Kidney (tissue), 13 donors: ENCODE measurements at regions not wholly inside any gene's neighbourhood (a gene's known extent, or its start where the extent isn't known, plus 50 kb on each side); places are given as distances from the start of the nearest gene placed in this dataset.

Experiments used
- DNase-seq, 5 donors: peaks; one replicate each; pipeline ENCODE4 v3.0.0-alpha.2; 2013 to 2020
- FAIRE-seq: peaks from 2 replicates; lab custom pipeline; 2012; peaks lifted over from hg19 to GRCh38; lab: Jason Lieb, UNC
- H3K27ac ChIP-seq, 2 donors: one replicate each; pipeline ENCODE4 v1.7.0; 2013; ENCODE audit warnings: low read depth in 2 of 2, low read length in 2 of 2, inconsistent platforms in 1 of 2
- H3K27me3 ChIP-seq: one replicate; pipeline ENCODE4 v1.7.1; 2013; ENCODE audit warnings: low read length, inconsistent platforms; ENCODE audit not compliant: control insufficient read depth, insufficient read depth
- H3K36me3 ChIP-seq, 3 donors: one replicate each; pipeline versions ENCODE4 v1.7.0 to v1.7.1; 2013; ENCODE audit warnings: low read length in 3 of 3, control low read depth in 1 of 3, inconsistent platforms in 1 of 3; ENCODE audit not compliant: insufficient read depth in 3 of 3, control insufficient read depth in 2 of 3
- H3K4me1 ChIP-seq, 3 donors: one replicate each; pipeline versions ENCODE4 v1.7.0 to v1.7.1; 2013; ENCODE audit warnings: low read length in 3 of 3, inconsistent platforms in 1 of 3, low read depth in 1 of 3; ENCODE audit not compliant: control insufficient read depth in 2 of 3, insufficient read depth in 2 of 3
- H3K4me3 ChIP-seq, 3 donors: one replicate each; pipeline versions ENCODE4 v1.7.0 to v1.8.1; 2013; ENCODE audit warnings: low read length in 3 of 3, control low read depth in 1 of 3, inconsistent platforms in 1 of 3
- H3K9ac ChIP-seq, 3 donors: one replicate each; pipeline versions ENCODE4 v1.7.0 to v1.7.1; 2013; ENCODE audit warnings: low read length in 3 of 3, control low read depth in 1 of 3, inconsistent platforms in 1 of 3
- H3K9me3 ChIP-seq, 3 donors: one replicate each; pipeline versions ENCODE4 v1.7.0 to v1.7.1; 2013; ENCODE audit warnings: low read length in 3 of 3, control low read depth in 1 of 3, inconsistent platforms in 1 of 3; ENCODE audit not compliant: control insufficient read depth in 2 of 3, insufficient read depth in 1 of 3
- intact Hi-C: fragments of 100-400 bp; cut with DNase I; formaldehyde crosslinking; loops from one replicate; pipeline ENCODE4 v1.11.1; 2022
- TF ChIP-seq, protein P1 (sequence below): IDR thresholded peaks from 3 replicates; pipeline ENCODE4 v1.5.1; 2012; ENCODE audit warnings: mild to moderate bottlenecking, moderate library complexity, borderline replicate concordance; ENCODE audit not compliant: insufficient read depth; ENCODE audit errors: extremely low read depth
- donor health status: control.
- donor health status: control.
- donor health status: control.
- donor health status: control.
- donor health status: control.
- donor health status: DM: yes; HTN: yes; CAD: no.
- donor health status: Normal renal cell carcinoma (clear cell type).

DNA sequence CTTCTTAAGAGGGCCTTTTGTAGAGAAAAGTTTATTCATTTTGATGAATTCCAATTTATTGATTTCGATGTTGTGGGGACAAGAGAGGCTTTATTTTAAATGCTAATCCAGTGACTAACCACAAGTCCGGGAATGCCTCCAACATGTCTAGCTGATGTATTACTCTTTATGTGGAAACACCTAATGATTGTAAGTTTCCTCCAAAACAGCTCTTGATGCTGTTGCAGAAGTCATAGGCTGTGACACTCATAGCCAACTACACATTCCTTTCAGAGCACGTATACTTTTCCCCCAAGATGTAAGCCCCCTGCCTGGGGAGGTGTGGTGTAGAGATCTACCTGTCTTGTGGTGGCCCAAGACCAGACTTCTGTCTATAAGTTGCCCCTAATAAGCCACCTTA is 61.3 kb upstream of the RNF24 start:
- TF ChIP-seq, protein P1, sequence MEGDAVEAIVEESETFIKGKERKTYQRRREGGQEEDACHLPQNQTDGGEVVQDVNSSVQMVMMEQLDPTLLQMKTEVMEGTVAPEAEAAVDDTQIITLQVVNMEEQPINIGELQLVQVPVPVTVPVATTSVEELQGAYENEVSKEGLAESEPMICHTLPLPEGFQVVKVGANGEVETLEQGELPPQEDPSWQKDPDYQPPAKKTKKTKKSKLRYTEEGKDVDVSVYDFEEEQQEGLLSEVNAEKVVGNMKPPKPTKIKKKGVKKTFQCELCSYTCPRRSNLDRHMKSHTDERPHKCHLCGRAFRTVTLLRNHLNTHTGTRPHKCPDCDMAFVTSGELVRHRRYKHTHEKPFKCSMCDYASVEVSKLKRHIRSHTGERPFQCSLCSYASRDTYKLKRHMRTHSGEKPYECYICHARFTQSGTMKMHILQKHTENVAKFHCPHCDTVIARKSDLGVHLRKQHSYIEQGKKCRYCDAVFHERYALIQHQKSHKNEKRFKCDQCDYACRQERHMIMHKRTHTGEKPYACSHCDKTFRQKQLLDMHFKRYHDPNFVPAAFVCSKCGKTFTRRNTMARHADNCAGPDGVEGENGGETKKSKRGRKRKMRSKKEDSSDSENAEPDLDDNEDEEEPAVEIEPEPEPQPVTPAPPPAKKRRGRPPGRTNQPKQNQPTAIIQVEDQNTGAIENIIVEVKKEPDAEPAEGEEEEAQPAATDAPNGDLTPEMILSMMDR, result no peak
- no peak for FAIRE-seq
- peak in 2 of 5 donors; percentile 33 to 80 for DNase-seq
- no peak overlapping the region for H3K9ac ChIP-seq
- H3K27ac ChIP-seq, result no peak overlapping the region
- no peaks in the 10 kb centered on the region for H3K36me3 ChIP-seq
- H3K4me3 ChIP-seq, result no peak overlapping the region
- no peaks in the 10 kb centered on the region for H3K27me3 ChIP-seq
- no peaks in the 10 kb centered on the region for H3K4me1 ChIP-seq
- intact Hi-C loops, result loop anchor here (10.0 kb wide), 1 partner anchor 62 kb away; the partner anchor contains the start of gene RNF24
- no peaks in the 10 kb centered on the region for H3K9me3 ChIP-seq

DNA sequence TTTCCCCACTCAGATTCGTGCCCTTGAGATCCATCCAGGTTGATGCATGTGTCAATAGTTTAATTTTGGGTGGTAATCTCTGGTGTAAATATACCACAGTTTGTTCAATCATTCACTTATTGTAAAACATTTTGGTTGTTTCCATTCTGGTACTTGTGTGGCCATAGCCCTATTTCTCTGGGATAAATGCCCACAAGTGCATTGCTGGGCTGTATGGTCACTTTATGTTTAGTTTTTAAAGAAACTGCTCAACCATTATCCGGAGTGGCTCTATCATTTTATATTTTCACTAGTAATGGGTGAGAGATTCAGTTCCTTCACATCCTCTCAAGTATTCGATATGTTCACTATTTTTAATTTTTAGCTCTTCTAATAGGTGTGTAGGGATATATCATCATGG is 60.7 kb upstream of the RNF24 start:
- Histone ChIP-seq H3K9me3 (no peaks in the 10 kb centered on the region), H3K27me3 (no peaks in the 10 kb centered on the region), H3K4me1 (no peaks in the 10 kb centered on the region), H3K36me3 (no peaks in the 10 kb centered on the region), H3K27ac (no peak overlapping the region), H3K4me3 (no peak overlapping the region), H3K9ac (no peak overlapping the region)
- FAIRE-seq, result no peak
- no peak for DNase-seq
- intact Hi-C loops, result loop anchor here (10.0 kb wide), 1 partner anchor 61 kb away; the partner anchor contains the start of gene RNF24
- TF ChIP-seq, protein P1, result no peak

DNA sequence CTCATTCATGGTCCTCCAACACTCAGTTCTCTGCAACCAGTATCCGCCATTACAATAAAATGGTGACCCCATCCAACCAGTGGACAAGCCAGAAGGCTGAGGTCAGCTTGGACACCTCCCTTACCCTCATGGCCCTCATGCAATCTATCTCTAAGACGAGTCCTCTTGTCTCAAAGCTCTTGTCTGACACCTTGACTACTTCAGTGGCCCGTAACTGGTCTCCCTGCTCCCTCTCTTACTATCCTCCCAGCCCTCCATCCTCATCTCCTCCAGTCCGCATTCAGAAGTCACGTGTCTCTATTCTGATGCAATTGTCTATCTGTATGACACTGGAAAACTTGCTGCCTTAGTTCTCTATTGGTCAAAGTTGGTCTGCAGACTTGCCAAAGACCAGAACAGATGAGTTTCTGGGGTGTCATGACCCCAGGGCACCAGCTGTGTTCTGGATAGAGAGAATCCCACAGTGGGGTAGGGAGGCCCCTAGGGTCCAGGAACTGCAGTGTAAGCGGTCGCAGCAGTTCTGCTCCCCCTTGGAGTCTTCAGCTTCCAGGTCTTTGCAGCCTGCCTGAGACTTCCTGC is 59.6 kb upstream of the RNF24 start:
- TF ChIP-seq, protein P1, result no peak
- H3K4me1 ChIP-seq, result no peaks in the 10 kb centered on the region
- no peaks in the 10 kb centered on the region for H3K36me3 ChIP-seq
- H3K27me3 ChIP-seq, result no peaks in the 10 kb centered on the region
- intact Hi-C loops, result loop anchor here (10.0 kb wide), 1 partner anchor 60 kb away; the partner anchor contains the start of gene RNF24
- H3K27ac ChIP-seq, result no peak overlapping the region
- no peak overlapping the region for H3K9ac ChIP-seq
- H3K9me3 ChIP-seq, result no peaks in the 10 kb centered on the region
- no peak overlapping the region for H3K4me3 ChIP-seq
- DNase-seq (no peak), FAIRE-seq (no peak)
